Activated naive CD8-positive, alpha-beta T cell treated with anti-CD3 and anti-CD28 coated beads, Interleukin-2, amount 50 U/mL, for 24 hours (primary cell): ENCODE measurements at regions not wholly inside any gene's neighbourhood (a gene's known extent, or its start where the extent isn't known, plus 50 kb on each side); places are given as distances from the start of the nearest gene placed in this dataset.

Experiments
- ATAC-seq: fragments of 150-1000 bp; cut with Tn5 transposase; one replicate; pipeline ENCODE4 v1.10.0; 2021
- DNase-seq: peaks from one replicate; pipeline ENCODE4 v3.0.0; 2021
- H3K27ac Mint-ChIP-seq: one replicate; pipeline ENCODE4 v1.8.0; 2021; ENCODE audit warnings: mild to moderate bottlenecking, mixed read lengths
- H3K27me3 Mint-ChIP-seq: one replicate; pipeline ENCODE4 v1.8.0; 2021; ENCODE audit warnings: mixed read lengths
- H3K36me3 Mint-ChIP-seq: one replicate; pipeline ENCODE4 v1.8.0; 2021; ENCODE audit warnings: low read depth, mixed read lengths
- H3K4me1 Mint-ChIP-seq: one replicate; pipeline ENCODE4 v1.8.0; 2021; ENCODE audit warnings: mixed read lengths
- H3K4me3 Mint-ChIP-seq: one replicate; pipeline ENCODE4 v1.8.0; 2021; ENCODE audit warnings: mild to moderate bottlenecking, moderate library complexity, mixed read lengths
- H3K9me3 Mint-ChIP-seq: one replicate; pipeline ENCODE4 v1.8.0; 2021; ENCODE audit warnings: mixed read lengths

DNA sequence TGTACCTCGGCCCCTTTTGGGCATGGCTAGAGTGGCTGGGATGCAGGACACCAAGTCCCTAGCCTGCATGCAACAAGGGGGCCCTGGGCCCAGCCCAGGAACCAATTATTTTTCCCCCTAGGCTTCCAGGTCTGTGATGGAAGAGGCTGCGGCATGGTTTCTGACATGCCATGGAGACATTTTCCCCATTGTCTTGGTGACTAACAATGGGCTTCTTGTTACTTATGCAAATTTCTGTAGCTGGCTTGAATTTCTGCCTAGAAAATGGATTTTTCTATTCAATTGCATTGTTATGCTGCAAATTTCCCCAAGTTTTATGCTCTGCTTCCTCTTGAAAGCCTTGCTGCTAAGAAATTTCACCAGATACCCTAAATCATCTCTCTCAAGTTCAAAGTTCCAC, 1269.6 kb upstream of the CITED2 start:
- ATAC-seq = no peak
- Mint-ChIP-seq H3K36me3 (no peaks in the 10 kb centered on the region), H3K4me1 (no peaks in the 10 kb centered on the region)

DNA sequence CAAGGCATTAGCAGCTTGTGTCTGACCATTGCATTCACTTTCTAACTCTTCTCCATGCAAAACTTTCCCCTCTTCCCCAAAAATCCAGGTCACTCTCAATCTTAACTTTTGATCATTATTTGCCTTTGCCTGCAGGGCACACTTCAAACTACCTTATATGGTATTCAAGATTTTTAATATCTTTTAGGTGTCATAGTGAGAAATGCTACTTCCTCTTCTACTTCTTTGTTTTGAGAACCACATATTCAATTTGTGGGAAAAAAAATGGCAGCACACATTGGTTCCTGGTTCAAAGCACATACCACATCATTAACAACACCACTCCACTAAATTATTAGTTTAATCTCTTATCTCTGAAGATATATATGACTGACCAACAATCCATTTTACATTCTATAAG, 1267.0 kb upstream of the CITED2 start:
- Mint-ChIP-seq H3K36me3 (no peaks in the 10 kb centered on the region), H3K9me3 (peaks cover 10% of the 10 kb centered on the region), H3K27ac (no peak overlapping the region), H3K4me1 (no peaks in the 10 kb centered on the region), H3K4me3 (no peak overlapping the region), H3K27me3 (no peaks in the 10 kb centered on the region)
- no peak for ATAC-seq
- DNase-seq = no peak

More for the DNA sequence above, 1269.6 kb upstream of the CITED2 start:
- peaks cover 20% of the 10 kb centered on the region for H3K9me3 Mint-ChIP-seq
- no peak overlapping the region for H3K4me3 Mint-ChIP-seq
- no peak overlapping the region for H3K27ac Mint-ChIP-seq
- H3K27me3 Mint-ChIP-seq = no peaks in the 10 kb centered on the region
- no peak for DNase-seq

DNA sequence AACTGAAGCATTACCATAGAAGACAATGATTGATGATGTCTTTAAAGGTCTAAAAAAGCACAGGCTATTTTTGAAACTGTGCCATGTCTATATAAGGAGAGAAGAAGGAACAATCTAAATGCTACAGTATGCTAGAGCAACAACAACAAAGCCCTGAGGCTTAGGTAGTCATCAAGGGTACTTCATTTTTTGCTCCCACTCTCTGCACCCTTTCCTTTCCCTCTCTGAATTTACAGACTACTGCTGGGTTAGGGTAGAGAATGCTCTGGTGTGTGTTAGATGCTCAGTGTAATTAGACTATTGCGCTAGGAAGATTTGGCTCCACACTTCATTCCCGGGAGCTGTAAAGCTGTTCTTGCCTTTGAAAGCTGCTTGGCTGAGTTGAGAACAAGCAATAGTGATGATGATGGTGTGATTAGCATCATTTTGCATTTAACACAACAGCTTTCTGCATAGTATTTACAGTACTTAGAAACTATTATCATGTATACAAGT, 1262.5 kb upstream of the CITED2 start:
- Mint-ChIP-seq H3K36me3 (no peaks in the 10 kb centered on the region), H3K27ac (no peak overlapping the region), H3K9me3 (no peaks in the 10 kb centered on the region), H3K27me3 (peaks cover 2% of the 10 kb centered on the region), H3K4me1 (no peaks in the 10 kb centered on the region), H3K4me3 (no peak overlapping the region)
- no peak for ATAC-seq
- no peak for DNase-seq

DNA sequence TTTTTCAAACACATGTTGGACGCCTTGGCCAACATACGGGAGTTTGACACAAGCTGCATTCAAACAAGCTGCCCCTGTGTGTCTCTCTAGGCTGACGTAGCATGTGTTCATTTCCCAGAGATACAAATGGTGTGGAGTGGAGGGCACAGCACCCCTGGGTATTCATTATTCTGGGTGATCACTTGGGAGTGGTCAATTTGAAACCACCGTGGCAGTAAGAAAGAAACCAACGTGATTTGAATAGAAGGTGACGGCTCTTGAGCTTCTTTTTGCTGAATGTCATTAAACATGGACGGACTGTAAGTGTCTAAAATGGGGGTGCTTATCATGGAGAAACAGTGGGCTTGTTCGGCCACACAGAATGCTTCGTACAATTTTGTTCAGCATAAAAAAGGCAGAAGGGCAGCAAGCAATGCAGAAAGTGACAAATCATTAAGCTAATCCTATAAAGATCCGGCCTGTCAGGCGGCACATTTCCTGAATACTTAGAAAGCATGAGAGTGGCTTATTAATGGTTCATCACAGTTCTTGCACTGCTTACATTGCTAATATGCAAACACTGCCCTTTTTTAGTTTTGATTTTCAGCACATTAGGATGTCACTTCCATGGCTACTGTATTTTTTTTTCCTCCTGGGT, 1261.9 kb upstream of the CITED2 start:
- no peaks in the 10 kb centered on the region for H3K9me3 Mint-ChIP-seq
- ATAC-seq = no peak
- H3K4me1 Mint-ChIP-seq = no peaks in the 10 kb centered on the region
- H3K27ac Mint-ChIP-seq = no peak overlapping the region
- no peak for DNase-seq
- H3K36me3 Mint-ChIP-seq = no peaks in the 10 kb centered on the region
- H3K4me3 Mint-ChIP-seq = no peak overlapping the region
- peaks cover 2% of the 10 kb centered on the region for H3K27me3 Mint-ChIP-seq

DNA sequence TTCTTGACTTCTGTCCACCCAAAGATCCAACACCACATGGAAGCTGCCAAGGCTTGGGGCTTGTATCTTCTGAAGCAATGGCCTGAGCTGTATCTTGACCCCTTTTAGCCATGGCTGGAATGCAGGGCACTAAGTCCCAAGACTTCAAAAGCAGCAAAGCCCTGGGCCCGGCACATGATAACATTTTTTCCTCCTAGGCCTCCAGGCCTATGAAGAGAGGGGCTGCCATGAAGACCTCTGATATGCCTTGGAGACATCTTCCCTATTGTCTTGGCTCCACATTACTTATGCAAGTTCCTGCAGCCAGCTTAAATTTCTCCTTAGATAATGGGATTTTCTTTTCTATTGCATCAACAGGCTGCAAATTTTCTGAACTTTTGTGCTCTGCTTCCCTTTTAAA, 1252.6 kb upstream of the CITED2 start:
- Mint-ChIP-seq H3K27me3 (no peaks in the 10 kb centered on the region), H3K27ac (no peak overlapping the region), H3K36me3 (no peaks in the 10 kb centered on the region), H3K4me1 (no peaks in the 10 kb centered on the region), H3K4me3 (no peak overlapping the region), H3K9me3 (peaks cover 20% of the 10 kb centered on the region)
- DNase-seq (no peak), ATAC-seq (no peak)

DNA sequence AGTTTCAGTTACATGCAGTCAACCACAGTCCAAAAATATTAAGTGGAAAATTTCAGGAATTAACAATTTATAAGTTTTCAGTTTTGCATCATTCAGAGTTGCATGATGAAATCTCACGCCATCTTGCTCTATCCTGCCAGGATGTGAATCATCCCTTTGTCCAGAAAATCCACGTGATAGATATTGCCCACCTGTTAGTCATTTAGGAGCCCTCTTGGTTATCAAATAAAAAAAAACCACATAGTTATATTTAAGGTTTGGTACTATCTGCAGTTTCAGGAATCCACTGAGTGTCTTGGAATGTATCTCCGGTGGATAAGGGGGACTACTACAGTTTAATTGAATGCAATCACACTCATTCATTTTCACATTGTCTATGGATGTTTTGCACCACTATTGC, 1249.0 kb upstream of the CITED2 start:
- H3K36me3 Mint-ChIP-seq = no peaks in the 10 kb centered on the region
- no peak overlapping the region for H3K4me3 Mint-ChIP-seq
- DNase-seq (no peak), ATAC-seq (no peak)
- H3K4me1 Mint-ChIP-seq = no peaks in the 10 kb centered on the region
- H3K27me3 Mint-ChIP-seq = no peaks in the 10 kb centered on the region
- no peak overlapping the region for H3K27ac Mint-ChIP-seq
- peaks cover 20% of the 10 kb centered on the region for H3K9me3 Mint-ChIP-seq

DNA sequence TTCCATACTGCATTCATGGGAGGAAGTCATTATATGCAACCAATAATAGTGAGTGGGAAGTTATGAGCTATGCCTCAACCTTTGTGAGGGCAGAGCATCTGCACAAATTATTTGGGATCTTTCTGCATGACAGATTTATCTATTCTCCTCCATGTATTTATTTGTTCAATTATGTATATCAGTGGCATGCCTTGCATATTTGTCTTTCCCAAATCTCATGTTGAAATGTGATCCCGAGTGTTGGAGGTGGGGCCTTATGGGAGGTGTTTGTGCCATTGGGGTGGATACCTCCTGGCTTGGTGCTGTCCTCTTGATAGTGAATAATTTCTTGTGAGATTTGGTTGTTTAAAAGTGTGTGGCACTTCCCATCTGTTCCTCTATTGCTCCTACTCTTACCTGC, 1246.0 kb upstream of the CITED2 start:
- Mint-ChIP-seq H3K9me3 (peaks cover 2% of the 10 kb centered on the region), H3K27me3 (no peaks in the 10 kb centered on the region), H3K36me3 (no peaks in the 10 kb centered on the region), H3K4me1 (no peaks in the 10 kb centered on the region), H3K4me3 (no peak overlapping the region), H3K27ac (no peak overlapping the region)
- DNase-seq (no peak), ATAC-seq (no peak)

DNA sequence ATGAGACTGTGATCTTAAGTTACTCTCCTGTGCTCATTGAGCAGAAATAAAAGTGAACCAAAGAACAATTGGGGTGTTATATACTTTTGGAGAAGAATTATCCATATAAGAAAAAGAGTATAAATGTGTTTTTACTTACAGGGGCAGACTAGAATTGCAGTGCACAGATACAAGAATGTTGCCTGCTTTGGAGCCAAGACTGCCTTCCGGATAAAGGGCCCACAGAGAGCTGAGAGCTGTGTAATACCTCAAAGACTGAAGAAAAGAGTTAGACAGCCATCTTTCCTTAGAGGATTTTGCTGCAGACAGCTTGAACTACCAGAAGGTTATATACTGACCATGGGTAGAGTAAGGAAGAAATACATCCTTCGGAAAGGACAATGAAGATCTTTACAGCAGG, 1235.5 kb upstream of the CITED2 start:
- ATAC-seq = no peak
- no peak for DNase-seq
- no peak overlapping the region for H3K4me3 Mint-ChIP-seq
- no peaks in the 10 kb centered on the region for H3K9me3 Mint-ChIP-seq
- no peaks in the 10 kb centered on the region for H3K4me1 Mint-ChIP-seq
- no peaks in the 10 kb centered on the region for H3K36me3 Mint-ChIP-seq
- H3K27me3 Mint-ChIP-seq = no peaks in the 10 kb centered on the region
- no peak overlapping the region for H3K27ac Mint-ChIP-seq

DNA sequence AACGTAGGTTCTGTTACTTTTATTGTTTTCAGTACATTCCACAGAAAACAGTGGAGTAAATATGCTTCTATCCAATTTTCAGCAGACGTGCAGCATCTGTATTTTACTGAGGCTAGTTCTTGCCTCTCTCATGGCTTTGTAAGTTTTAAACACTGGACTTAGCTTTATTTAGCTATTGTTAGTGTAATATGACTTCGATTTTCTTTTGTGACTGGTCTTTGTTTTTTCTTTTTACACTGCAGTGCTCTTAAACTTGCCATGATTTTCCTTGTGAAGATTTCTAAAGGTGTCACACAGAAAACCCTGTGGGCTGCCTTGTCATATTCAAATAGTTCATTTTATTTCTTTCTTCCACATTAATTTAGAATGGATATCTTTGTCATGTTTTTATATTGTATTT, 1234.9 kb upstream of the CITED2 start:
- H3K27me3 Mint-ChIP-seq = no peaks in the 10 kb centered on the region
- ATAC-seq = no peak
- H3K9me3 Mint-ChIP-seq = no peaks in the 10 kb centered on the region
- no peaks in the 10 kb centered on the region for H3K36me3 Mint-ChIP-seq
- H3K27ac Mint-ChIP-seq = no peak overlapping the region
- H3K4me3 Mint-ChIP-seq = no peak overlapping the region
- DNase-seq = no peak
- no peaks in the 10 kb centered on the region for H3K4me1 Mint-ChIP-seq

DNA sequence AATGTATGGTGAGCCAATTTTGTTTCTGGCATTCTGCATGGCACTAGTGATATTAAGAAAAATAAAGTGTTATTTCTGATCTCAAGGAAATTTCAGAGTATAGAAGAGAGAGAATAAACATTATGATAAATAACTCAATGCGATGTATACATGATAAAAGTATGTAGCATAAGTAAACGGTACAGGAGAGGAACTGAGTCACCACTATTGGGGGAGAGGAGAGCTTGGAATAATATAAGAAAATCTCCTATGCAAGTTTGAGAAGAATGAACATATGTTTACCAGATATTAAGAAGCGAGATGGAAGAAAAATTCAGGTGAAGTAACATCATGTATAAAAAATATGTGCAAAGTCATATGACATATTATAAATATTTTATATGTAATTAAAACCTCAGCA, 1230.3 kb upstream of the CITED2 start:
- H3K9me3 Mint-ChIP-seq = no peaks in the 10 kb centered on the region
- H3K36me3 Mint-ChIP-seq = no peaks in the 10 kb centered on the region
- H3K4me1 Mint-ChIP-seq = no peaks in the 10 kb centered on the region
- H3K27ac Mint-ChIP-seq = no peak overlapping the region
- H3K4me3 Mint-ChIP-seq = no peak overlapping the region
- ATAC-seq = no peak
- peaks cover 9% of the 10 kb centered on the region for H3K27me3 Mint-ChIP-seq
- DNase-seq = no peak

DNA sequence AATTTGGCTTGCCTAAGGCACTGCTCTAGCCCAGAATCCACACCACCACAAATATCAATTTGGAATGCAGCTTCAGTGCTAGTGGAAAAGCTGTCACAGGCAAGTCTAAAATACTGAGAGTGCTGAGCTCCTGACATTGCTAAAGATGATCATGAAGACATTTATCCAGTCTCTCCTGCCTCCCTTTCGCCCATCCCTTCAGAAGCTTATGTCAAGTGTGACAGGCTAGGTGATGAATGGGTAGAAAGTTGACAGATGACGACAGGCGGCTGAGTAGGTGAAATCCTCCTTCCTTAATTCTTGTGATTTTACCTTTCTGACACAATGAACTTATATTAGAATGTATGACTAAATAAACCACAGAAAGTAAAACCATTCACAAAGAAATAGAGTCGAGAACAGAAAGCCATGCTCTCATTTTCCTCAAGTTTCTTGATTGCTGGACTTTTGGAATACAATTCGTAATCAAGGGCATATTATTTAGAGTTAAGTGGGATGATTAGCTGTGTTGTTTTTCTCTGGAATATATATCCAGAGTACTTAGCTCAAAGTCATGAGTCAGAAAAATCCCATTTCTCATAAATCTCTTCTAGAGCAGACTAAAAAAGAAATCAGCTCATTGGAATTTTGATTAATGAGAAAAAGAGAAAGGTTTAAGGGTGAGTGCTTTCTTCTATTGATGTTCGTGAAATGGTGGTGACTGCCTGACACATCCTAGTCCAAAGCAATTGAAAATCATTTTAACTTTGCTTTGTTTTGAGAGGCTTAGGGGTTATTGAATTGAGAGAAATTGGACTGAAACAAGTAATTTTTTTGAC, 1228.2 kb upstream of the CITED2 start:
- DNase-seq (no peak), ATAC-seq (no peak)
- H3K36me3 Mint-ChIP-seq = no peaks in the 10 kb centered on the region
- H3K4me1 Mint-ChIP-seq = no peaks in the 10 kb centered on the region
- H3K4me3 Mint-ChIP-seq = no peak overlapping the region
- peaks cover 12% of the 10 kb centered on the region for H3K27me3 Mint-ChIP-seq
- no peak overlapping the region for H3K27ac Mint-ChIP-seq
- H3K9me3 Mint-ChIP-seq = no peaks in the 10 kb centered on the region

DNA sequence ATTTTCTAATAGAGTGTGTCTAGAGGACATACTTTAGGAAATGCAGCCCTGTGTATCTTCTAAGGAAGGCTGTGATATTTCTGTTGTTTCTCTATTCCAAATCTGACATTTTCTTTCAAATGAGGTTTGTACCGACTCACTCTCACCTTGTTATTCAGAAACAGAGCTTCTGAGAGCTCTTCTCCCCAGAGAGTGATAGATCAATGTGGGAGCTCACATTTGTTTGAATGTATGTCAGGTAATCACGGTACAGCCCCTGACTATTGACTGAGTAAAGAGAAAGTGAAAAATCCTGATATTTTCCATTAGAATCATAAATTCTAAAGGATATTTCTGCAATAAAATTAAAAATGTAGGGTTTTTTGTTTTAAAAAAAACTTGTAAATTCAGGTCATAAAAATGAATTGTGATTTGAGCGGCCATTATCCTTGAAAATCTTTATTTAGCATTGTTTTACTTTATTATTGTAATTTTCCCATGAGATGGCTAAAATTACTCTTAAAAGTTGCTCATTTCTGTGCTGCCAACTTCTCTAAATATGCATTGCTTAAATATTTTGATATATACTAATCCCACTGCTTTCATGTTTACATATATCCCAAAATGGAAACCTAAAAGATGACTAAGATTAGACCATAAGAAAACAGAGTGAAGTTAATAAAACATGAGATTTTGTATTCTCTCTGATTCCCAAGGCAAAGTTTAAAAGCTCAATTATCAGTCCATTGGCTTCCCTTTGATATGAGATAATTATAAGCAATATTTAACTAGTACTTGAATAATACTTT, 1226.8 kb upstream of the CITED2 start:
- ATAC-seq (no peak), DNase-seq (no peak)
- no peak overlapping the region for H3K4me3 Mint-ChIP-seq
- H3K27me3 Mint-ChIP-seq = peaks cover 12% of the 10 kb centered on the region
- H3K36me3 Mint-ChIP-seq = no peaks in the 10 kb centered on the region
- H3K9me3 Mint-ChIP-seq = no peaks in the 10 kb centered on the region
- H3K4me1 Mint-ChIP-seq = no peaks in the 10 kb centered on the region
- no peak overlapping the region for H3K27ac Mint-ChIP-seq

DNA sequence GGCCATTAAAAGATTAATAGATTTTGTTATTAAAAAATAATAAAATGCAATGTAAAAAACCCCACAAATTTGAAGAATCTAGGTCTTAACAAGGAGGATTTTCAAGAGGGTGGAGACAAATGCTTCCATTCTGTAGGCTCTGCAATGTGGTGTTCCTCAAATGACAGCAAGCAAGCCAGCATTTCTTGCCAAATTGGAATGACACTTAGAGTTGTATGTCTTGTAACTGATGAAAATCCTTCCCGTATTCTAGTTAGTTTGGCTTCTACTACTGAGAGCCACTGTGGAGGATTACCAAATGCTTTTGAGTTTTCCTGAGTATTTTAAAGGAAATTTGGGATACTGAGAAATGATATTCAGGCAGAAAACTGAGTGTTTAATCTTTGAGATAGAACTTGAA, 1225.5 kb upstream of the CITED2 start:
- no peaks in the 10 kb centered on the region for H3K4me1 Mint-ChIP-seq
- peaks cover 16% of the 10 kb centered on the region for H3K27me3 Mint-ChIP-seq
- H3K36me3 Mint-ChIP-seq = no peaks in the 10 kb centered on the region
- ATAC-seq (no peak), DNase-seq (no peak)
- H3K4me3 Mint-ChIP-seq = no peak overlapping the region
- H3K9me3 Mint-ChIP-seq = no peaks in the 10 kb centered on the region
- H3K27ac Mint-ChIP-seq = no peak overlapping the region

DNA sequence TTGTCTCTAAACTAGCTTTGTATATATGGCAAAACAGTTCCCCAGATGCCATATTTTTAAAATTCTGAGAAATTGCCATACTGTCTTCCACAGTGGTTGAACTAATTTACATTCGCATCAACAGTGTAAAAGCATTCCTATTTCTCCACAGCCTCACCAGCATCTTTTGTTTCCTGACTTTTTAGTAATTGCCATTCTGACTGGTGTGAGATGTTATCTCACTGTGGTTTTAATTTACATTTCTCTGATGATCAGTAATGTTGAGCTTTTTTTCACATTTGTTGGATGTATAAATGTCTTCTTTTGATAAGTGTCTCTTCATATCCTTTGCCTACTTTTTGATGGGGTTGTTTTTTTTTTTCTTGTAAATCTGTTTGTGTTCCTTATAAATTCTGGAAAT, 1222.7 kb upstream of the CITED2 start:
- Mint-ChIP-seq H3K27ac (no peak overlapping the region), H3K36me3 (no peaks in the 10 kb centered on the region), H3K4me1 (no peaks in the 10 kb centered on the region), H3K27me3 (peaks cover 13% of the 10 kb centered on the region), H3K4me3 (no peak overlapping the region), H3K9me3 (peaks cover 6% of the 10 kb centered on the region)
- DNase-seq (no peak), ATAC-seq (no peak)

DNA sequence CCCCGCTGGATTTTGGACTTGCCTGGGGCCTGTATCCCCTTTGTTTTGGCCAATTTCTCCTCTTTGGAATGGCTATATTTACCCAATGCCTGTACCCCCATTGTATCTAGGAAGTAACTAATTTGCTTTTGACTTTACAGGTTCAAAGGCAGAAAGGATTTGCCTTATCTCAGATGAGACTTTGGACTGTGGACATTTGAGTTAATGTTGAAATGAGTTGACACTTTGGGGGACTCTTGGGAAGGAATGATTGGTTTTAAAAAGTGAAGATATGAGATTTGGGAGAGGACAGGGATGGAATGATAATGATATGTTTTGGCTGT, 1220.3 kb upstream of the CITED2 start:
- H3K27ac Mint-ChIP-seq = no peak overlapping the region
- no peak overlapping the region for H3K4me3 Mint-ChIP-seq

More for the DNA sequence above, 1220.3 kb upstream of the CITED2 start:
- ATAC-seq (no peak), DNase-seq (no peak)
- Mint-ChIP-seq H3K9me3 (peaks cover 6% of the 10 kb centered on the region), H3K36me3 (no peaks in the 10 kb centered on the region), H3K27me3 (peaks cover 7% of the 10 kb centered on the region), H3K4me1 (no peaks in the 10 kb centered on the region)
